Brain pericyte (primary cell): ENCODE measurements at regions not wholly inside any gene's neighbourhood (a gene's known extent, or its start where the extent isn't known, plus 50 kb on each side); places are given as distances from the start of the nearest gene placed in this dataset.

ENCODE experiments used
- DNase-seq: peaks from one replicate; pipeline ENCODE4 v3.0.0-alpha.2; 2012; ENCODE audit warnings: low read depth, low spot score

DNA sequence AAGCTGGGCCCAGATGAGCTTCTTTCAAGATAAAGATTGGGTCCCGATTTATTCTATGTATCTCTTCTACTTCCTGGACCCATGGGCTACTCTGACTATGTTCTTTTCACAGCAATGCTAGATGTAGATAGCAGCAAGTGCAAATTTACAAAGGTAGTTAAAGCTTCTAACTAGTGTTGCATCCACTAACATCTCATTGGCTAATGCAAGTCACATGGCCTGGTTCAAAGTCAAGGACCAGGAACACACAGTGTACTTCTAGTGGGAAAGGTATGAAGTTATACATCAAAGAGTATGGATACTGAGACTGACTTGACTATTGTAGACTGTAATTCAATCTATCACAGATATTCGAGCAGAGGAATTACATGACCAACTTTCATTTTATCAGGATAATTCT lies 588.8 kb downstream of the PLA2G4A start:
- no peak for DNase-seq

- no peak for DNase-seq
Observed at GRCh38 chr1:187433598-187433997, 604.8 kb downstream of the PLA2G4A start.

DNA sequence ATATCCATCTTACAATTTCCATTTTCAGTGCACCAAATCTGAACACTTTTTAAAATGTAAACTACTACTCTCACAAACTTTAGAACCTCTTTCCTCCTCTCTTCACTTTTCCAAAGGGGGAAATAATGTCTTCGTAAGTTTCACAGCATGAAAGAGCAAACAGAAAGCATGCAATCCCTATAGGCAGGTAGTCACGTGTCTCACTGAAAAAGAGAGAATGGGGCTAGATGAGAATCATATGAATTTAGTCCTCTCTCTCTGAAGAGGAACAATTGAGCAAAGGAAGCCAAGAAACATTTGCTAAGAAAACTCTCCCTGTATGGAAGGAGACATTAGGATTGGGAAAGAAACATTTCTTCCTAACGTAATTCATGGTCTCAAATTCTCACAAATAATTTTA lies 613.9 kb downstream of the PLA2G4A start:
- DNase-seq, result no peak

GRCh38 chr1:187443939-187444338 lies 615.2 kb downstream of the PLA2G4A start:
- DNase-seq, result no peak

DNA sequence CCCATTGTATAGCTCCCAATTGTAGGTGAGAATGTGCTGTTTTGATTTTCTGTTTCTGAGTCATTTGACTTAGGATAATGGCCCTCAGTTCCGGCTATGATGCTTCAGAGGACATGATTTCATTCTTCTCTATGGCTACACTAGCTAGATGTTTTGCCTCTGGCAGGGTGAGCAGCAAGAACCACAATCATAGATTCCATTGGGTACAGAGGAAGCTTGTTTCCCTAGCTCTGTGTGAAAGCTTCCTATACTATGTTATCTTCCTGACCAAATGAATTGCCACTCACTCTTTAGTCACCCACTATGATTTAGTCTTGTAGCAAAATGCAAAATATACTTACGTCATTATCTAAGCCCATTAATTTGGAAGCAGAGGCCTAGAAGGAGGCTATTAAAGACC lies 616.3 kb downstream of the PLA2G4A start:
- no peak for DNase-seq

- no peak for DNase-seq
Observed at GRCh38 chr1:187451238-187451637, 622.5 kb downstream of the PLA2G4A start.

DNA sequence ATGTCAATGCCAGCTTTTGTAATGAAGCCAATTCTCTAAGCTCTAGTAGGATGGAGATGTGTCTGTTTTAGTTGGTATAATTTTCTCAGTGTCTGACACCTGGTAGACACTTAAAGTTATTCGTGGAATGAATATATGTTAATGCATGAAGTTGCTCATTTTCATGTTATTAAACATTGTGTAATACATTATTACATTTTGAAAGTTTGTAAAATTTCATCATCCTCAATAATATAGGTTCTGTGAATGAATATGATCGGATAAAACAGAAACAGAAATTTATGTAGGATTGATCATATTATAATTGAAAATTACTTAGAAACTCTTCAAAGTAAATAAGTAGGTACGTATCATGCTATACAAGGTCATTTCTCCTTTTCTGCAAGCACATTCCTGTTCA lies 625.3 kb downstream of the PLA2G4A start:
- DNase-seq, result no peak

DNA sequence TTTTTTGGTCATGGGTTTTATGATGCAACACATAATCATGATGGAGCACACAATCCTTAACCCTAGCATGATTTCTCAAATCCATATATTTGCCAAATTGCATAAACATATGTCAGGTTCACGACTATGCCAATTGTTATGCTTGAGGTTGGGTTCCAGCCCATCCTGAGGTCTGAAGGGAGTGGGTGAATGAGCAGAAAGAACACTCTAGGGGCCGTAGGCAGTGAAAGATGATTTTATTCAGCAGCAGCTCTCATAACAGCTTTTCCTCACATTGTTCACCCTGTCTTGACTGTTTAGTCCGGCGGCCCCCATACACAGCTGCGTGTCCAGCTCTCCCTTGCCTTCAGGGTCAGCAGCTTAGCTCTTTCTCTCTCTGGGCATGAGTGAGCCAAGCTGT lies 627.7 kb downstream of the PLA2G4A start:
- DNase-seq, result no peak

DNA sequence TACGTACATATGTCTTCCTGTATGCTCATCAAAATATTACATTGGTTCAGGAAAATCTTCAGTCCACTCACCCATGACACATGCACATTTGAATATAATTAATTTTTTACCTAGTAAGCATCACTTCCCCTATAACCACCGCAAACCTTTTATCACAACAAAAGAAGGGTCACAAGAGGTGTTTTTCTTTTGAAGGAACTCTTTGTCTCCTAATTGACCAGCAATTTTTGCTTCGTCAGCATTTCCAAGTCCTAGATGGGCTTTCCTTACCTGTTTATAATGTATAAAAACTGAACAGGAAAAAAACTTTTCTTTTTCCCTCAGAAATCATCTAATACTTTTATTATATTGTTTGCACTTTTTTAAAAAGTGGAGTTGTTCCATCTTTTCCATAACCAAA lies 631.3 kb downstream of the PLA2G4A start:
- no peak for DNase-seq

GRCh38 chr1:187464320-187464719 lies 635.6 kb downstream of the PLA2G4A start:
- no peak for DNase-seq

GRCh38 chr1:187465441-187465840 lies 636.7 kb downstream of the PLA2G4A start:
- DNase-seq, result no peak

DNA sequence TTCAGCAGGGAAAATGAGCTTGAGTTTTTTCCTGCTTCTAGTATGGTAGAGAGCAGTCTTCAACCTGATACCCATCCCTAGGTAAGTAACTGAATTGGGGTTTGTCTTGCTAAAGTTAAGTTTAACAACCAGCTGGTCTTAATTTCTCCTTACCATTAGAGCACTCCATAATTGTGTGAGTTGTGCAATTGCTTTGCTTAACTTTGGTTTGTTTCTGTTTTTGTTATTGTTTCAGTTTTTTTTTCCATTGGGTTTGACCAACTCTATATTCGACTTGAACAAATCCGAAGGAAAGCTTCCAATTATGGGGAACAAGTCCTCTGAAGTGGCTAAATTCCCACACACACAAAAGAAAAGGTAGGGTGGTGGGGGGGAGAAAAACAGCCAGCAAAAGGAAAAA lies 641.1 kb downstream of the PLA2G4A start:
- no peak for DNase-seq

GRCh38 chr1:187471555-187471954 lies 642.8 kb downstream of the PLA2G4A start:
- no peak for DNase-seq

GRCh38 chr1:187474336-187474735 lies 645.6 kb downstream of the PLA2G4A start:
- DNase-seq, result no peak

- DNase-seq, result no peak
Observed at GRCh38 chr1:187476671-187477070, 647.9 kb downstream of the PLA2G4A start.

- DNase-seq, result no peak
Observed at GRCh38 chr1:187477103-187477502, 648.4 kb downstream of the PLA2G4A start.

DNA sequence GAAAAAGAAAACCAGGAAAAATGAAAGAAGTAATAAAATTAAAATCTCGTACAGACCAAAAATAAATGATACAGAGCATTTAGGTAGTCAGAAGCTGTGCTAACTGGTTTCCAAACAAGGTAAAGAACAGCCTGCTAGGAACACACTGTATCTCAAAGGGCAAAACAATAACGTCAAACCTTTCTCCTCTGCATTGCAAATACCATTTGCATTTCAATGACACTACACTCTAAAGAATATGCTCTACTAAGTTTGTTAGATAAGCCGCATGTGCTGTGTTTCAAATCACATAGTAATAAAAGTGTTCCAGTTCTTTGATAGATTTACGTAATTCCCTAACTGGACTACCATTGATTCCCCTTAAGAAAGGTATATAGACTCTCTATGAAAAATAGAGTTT lies 648.8 kb downstream of the PLA2G4A start:
- DNase-seq, result no peak

GRCh38 chr1:187481581-187482148 lies 652.9 kb downstream of the PLA2G4A start:
- DNase-seq, result no peak

GRCh38 chr1:187490266-187490665 lies 661.5 kb downstream of the PLA2G4A start:
- no peak for DNase-seq

GRCh38 chr1:187491082-187491720 lies 662.5 kb downstream of the PLA2G4A start:
- DNase-seq, result no peak

DNA sequence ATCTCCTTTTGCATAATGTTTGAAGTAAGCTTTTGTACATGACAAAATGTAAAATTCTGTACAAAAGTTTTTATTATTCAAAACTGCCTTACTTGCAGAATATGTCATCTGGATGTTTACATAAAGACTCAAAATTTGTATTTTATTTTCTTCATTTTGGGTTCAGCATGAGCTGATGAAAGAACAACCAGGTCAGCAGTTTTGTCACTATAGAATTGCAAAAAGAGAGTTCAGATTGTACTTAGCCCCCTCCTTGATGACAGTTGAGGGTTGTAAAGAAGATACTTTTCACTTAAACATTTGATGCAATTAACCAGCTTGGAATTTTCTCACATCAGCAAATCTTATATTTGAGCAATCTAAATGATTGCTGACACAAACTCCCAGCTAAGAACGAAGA lies 669.3 kb downstream of the PLA2G4A start:
- no peak for DNase-seq

GRCh38 chr1:187504779-187505178 lies 676.0 kb downstream of the PLA2G4A start:
- DNase-seq, result no peak

DNA sequence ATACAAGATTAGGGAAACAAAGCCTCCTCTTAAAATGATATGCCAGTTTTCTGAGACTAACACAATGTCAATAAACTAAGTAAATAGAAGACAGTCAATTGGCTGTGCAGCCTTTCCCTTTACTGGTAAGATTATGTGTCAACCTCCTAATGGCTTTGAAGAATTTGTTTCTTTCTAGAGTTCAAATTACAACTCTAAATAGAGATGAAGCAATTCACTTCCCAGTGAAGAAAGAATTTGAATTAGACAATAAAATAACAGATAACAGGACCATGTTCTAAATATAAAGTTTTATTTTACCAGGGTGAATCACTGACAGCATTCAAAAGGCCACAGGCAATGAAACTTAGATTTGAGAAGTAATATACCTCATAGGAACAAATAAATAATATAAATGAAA lies 680.3 kb downstream of the PLA2G4A start:
- DNase-seq, result no peak

DNA sequence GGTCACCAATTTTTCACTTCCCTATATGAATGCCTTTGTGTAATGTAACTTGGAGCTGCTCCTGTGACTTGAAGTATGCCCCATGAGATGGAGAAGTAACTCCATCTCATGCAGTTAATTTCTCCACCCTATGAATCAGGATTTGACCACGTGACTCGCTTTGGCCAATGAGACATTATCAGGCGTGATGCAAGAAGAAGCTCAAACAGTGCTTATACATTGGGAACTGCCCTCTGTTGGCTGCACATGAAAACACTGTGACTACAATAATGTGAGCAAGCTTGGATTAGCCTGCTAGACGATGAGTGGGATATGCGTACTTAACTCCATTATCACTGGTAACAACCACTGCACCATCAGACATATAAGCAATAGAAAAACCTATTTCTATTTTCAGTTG lies 684.4 kb downstream of the PLA2G4A start:
- no peak for DNase-seq
